NCI-H524 treated with DMSO at 0.1 percent for 48 hours (cell line): ENCODE measurements at regions not wholly inside any gene's neighbourhood (a gene's known extent, or its start where the extent isn't known, plus 50 kb on each side); places are given as distances from the start of the nearest gene placed in this dataset.
A peak's percentile ranks its signal among the peaks of the same experiment; 100 is the strongest.
"Not testable (repeated sequence)": the region's sequence is repeated elsewhere in the genome, so short reads cannot be mapped to it uniquely, and the experiment has no call there.

Experiments
- DNase-seq: peaks from one replicate; lab custom pipeline; 2025; lab: John Stamatoyannopoulos, UW

DNA sequence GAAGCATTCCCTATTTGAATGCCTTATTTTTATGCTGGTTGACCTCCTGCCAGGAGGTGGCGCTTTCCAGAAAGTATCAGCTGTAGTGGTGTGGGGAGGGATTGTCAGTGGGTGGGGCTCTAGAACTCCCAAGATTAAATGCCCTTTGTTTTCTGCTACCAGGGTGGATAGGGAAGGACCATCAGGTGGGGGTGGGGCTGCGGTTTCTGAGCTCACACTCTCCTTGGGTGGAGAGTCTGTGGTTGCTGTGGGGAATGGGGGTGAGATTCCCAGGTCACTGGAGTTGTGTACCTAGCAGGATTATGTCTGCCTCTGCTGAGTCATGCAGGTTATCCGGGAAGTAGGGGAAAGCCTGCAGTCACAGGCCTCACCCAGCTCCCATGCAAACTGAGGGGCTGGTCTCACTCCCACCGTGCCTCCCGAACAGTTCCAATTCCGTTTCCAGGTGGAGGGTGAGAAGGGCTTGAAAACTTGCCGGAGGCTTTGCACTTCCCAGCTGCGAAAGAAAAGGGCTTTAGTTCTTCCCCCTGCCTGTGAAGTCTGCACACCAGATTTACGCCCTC, 68.3 kb downstream of the ALG10B start:
- DNase-seq: no peak

DNA sequence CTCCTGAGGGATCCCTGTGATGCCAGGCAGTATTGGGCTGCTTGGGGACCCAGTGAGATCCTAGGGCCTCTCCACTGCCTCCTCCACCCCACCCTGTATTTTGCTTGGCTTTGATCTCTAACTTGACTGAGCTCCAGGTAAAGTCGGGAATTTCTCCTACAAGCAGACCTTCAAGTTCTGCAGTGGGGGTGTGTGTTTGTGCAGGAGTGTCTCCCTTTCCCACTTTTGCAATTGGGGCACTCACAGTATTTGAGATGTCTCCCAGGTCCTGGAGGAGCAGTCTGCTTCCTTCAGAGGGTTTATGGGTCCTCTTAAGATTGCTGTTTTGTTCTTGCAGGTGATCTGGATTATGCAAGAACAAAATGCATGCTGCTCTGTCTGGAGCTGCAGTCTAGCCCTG, 68.9 kb downstream of the ALG10B start:
- DNase-seq: no peak

DNA sequence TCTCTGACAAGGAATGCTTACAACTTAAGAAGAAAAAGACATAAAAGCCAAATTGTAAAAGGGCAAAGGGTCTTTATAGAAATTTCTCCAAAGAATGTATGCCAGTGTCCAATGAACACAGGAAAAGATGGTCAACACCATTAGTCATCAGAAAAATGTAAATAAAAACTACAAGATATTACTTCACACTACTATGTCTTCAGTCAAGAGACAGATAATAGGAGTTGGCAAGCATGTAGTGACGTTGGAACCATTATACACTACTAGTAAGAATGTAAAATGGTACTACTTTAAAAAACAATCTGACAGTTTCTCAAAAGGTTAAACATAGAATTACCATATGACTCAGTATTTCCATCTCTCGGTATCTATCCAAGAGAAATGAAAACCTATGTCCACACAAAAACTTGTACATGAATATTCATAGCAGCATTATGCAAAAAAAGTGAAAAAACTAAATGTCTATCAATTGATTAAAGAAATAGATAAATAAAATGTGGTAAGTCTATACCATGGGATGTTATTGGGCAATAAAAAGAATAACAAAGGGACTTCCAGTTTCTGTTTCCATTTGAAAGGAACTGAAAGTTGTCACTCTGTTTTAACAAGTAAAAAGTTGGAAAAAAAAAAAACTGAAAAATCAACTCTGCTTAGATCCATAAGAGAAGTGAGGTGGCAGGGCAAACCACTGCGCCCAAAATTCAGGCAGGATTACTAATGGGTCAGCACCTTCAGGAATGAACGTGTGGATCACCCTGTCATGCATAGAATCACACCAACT, 69.8 kb downstream of the ALG10B start:
- no peak for DNase-seq

DNA sequence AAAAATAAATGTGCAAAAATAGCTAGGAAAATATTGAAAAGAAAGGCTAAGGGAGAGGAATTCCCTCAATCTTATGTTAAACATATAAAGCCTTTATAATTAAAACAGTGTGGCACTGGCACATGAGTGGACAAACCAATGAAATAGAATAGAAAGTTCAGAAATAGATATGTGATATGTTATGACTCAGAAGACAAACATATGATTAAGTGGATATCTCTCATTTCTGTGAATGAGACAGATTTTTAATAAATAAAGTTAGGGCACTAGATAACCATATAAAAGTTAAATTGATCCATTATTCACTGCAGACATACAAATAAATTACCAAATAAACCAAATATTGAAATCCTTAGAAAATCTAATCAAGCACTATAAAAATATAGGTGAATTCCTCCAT, 73.0 kb downstream of the ALG10B start:
- DNase-seq: no peak

DNA sequence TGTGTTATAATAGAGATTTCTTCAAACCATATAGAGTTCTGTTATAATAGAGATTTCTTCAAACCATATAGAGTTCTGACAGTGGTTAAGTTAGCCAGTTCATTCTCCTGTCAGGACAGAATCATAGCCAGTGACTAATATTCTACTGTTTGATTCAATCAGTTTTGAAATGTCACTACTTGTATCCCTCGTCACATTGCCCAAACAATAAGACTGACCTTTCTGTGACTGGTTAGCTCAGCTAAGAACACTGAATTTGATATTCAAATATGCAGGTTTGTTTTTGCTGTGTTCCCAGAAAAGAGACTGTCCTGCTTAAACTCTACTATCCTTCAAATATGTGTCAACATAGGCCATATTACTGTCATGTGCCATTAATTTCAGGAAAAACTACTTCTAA, 74.4 kb downstream of the ALG10B start:
- DNase-seq: no peak

DNA sequence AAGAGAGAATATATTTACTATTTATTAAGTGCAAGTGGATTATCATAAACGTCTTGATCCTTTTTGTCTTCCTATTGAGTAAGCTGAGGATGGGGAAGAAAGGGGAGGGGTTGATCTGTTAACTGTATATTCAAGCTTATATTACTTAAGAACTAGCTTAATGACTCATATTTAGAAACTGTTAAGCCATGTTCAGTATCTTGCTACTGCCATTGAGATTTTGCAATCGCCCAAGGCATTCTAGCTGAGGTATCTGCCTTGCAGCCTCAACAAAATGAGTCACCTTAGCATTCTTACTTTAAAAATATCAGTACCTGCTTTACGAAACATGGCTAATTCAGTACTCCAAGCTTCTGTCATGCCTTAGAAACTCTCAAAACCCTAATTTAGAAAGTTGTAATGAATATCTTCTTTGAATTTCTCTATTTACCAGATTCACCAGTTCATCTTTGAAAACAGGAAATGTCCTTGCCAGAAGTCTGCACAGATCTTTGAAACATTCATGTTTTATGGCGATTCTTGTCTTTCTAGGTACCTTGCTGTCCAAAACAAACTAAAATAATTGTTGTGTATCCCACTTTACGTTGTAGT, 76.1 kb downstream of the ALG10B start:
- no peak for DNase-seq

DNA sequence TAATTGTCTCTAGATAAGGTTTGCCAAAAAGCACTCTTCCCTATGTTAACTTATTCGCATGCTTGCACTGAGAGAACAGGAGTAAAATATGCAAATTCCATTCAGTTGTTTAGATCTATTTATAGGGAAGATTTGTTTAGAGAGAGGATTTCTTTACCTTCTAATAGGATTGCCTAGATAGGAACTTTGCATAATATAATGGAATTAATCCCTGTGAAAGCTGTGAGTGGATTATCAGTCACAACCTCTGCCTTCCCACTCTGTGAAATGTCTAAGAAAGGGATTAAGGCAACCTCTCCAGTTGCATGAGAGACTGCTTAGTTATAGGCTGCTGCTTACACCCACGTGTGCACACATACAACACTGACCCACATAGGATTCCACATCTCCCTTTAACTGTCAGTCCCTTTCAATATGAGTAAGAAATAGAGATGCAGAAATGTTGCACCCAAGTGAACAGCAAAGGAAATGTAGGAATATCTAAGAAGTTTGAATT, 83.2 kb downstream of the ALG10B start:
- DNase-seq: peak; percentile 38

DNA sequence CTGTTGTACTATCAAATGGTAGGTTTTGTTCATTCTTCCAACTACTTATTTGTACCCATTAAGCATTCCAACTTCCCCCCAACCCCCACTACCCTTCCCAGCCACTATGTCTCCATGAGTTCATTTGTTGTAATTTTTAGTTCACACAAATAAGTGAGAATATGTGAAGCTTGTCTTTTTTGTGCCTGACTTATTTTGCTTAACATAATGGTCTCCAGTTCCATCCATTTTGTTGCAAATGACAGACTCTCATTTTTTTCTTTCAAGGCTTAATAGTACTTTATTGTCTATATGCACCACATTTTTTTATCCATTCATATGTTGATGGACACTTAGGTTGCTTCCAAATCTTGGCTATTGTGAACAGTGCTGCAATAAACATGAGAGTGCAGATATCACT, 86.2 kb downstream of the ALG10B start:
- DNase-seq: no peak

DNA sequence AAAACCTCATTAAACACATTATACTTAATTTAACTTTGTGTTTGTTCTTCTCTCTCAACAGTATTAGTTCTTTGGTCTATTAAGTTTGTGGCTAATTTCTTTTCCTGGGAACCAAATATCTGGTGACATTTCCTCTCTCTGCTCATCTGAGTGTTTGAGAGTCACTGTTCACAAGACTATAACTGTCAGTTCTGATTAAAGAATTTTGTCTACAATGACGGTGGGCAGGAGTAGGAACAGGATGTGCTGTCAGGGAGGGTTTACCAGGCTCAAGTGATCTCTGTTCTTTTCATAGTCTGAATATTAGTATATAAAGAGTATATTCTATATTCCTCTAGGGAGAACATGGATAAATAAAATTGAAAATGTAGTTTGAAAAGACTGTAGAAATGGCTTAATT, 92.9 kb downstream of the ALG10B start:
- DNase-seq: no peak

DNA sequence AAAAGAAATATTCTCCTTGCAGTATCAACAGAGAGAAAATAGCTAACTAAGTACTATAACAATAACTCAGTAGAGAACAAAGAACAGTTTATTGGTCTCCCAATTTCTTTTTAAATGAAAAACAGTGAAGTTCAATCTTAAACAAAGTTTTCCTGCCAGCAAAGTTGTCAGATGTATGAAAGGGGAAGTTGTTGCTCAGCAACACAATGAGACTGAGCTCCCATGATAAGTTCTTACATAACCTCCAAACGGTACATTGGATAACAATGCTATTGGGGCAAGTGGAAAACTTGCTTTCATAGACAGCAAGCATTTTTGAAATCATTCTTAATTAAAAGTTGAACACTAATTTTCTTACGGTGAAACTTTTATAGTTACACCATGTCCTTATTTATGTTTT, 94.9 kb downstream of the ALG10B start:
- no peak for DNase-seq

DNA sequence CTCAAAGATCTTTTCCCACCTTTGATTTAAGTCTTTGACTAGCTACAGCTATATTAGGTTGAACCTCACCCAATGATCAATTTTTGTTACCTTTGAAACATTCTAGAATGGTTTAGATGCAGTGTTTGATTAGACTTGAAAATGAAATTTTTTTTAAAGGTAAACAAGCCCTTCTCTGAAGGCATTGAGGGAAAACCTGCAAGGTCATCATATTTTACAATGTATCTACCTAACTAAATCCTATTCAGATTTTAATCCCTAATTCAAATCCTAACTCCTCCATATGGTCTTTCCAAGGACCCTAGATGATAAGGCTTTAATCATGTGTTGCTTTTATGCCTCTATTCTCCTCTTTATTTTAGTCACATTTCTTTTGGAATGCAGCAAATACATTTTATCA, 95.4 kb downstream of the ALG10B start:
- peak; percentile 1 for DNase-seq

DNA sequence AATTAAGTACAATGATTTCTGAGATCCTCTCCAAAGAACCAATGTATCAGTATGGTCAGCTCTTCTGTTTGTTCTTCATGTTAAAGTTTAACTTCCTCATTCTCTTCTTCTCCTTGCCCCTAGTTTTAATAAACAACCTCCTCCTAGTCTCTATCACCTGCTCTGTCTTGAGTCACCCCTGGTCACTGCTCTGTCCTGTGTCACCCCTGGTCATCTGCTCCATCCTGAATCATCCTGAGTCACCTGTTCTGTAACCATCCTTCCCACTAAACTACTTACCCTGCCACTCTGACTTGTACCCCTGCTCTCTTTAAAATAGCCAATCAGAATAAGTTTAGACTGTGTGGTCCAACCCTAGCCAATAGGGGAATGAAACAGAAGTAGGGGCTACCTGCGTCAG, 100.5 kb downstream of the ALG10B start:
- no peak for DNase-seq

DNA sequence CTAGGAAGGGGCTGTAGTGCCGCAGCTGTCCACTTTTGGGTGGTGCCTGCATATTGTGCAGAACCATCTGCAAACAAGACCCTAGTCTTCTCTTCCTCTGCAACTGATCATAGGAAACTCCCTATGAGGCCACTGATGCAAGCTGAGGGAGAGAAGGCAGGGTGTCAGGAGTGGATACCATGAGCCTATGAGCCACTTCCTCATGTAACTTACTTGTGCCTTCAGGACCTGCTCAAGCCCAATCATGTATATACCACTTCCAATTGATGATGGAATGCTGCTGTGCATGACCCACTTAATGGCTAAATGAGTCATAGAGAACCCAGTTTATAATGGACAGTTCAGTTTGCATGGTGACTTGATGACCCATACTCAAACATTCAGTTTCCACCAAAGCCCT, 107.9 kb downstream of the ALG10B start:
- no peak for DNase-seq

DNA sequence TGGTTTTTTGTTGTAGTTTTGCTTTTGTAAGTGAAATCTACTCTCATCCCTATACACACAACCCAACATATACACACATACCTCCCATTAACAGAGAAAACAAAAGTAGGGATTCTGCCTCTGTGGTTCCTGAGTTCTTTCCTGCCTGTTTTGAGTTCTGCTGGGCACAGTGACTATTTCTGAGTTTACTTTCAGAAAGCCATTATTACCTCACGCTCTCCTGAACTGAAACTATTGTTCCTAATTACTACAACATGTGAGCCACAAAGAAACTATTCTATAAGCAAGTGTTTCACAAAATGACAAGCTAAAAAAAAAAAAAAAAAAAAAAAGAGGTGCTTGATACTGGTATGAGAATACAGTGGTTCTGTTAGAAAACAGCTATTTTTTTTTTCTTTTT, 110.9 kb downstream of the ALG10B start:
- no peak for DNase-seq

DNA sequence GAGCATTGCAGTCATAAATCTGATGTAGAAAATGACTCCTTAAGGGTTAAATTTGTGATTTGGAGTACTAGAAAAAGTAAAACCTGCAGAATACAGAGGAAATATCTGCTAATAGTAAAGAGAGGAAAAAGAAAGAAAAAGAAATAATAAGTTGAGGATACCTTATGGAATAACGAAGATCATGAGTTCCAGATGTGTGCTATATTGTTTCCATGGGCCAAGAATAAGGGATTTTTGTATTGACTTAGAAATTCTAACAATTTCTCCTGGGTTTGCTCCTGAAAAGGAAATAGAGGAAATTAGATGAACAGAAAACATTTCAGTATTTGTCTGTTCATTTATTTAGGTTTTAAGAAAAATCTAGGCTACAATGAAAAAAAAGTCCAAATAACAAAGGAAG, 115.3 kb downstream of the ALG10B start:
- no peak for DNase-seq

DNA sequence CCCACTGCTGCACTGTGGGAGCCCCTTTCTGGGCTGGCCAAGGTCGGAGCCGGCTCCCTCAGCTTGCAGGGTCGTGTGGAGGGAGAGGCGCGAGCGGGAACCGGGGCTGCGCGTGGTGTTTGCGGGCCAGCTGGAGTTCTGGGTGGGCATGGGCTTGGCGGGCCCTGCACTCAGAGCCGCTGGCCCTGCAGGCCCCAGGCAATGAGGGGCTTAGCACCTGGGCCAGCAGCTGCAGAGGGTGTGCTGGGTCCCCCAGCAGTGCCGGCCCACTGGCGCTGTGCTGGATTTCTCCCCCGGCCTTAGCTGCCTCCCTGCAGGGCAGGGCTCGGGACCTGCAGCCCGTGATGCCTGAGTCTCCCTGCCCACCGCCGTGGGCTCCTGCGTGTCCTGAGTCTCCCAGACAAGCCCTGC, 125.3 kb downstream of the ALG10B start:
- not testable (repeated sequence) for DNase-seq

DNA sequence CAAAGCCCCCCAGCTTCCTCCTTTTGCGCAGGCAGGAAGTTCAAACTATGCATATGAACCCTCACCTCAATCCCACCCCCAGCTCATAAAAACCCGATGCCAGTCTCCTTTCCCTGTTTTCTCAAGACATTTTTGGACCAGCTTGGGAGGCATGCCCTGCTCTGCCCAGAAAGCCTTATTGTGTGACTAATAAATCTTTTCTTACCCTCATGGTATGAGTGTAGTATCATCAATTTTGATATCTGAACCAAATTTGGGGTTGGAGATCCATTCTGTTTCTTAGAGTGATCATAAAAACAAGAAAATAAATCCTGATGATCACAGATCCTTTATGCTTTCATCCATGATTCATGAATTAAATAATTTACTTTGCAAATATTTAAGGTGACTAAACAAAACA, 128.5 kb downstream of the ALG10B start:
- no peak for DNase-seq

DNA sequence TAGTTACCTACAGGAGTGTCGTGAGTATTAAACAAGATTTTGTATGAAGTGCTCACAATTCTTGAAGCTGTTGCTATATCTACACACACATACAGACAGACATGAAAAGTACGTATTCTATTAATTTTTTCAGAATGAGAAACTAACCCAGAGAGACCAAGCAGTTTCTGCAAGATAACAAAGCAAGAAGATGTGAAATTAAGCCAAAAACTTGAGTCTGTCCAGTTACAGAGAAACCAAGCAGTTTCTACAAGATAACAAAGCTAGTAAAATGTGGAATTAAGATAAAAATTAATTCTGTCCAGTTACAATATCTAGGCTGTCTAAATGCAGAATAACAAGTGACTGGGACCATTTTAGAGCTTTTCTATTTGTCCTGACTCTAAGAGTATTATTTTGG, 132.4 kb downstream of the ALG10B start:
- no peak for DNase-seq

DNA sequence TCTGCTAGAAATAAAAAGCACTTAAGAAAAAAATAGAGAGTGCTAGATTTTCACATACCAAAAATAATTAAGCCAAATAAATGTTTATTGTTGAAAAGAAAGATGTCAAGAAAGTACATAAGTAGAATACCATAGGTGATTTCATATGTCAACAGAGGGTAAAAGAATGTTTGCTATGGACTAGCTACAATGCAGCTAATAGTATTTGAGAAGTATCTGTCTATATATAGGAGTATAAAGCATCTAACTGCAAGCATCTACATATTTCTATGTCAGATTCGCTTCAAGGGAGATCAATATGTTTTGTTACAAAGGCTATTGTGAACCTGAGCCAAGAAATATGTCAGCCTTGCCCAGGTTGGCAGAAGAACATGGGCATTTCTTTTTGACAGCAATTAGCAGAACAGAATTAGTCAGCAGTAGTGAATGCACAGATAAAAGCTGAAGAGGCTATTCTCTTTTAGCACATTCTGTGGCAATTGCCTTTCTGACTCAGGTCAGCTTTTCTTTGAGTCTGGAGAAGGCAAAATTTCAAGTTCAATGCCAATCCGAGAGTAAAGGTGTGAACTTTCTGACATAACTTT, 140.1 kb downstream of the ALG10B start:
- DNase-seq: no peak

DNA sequence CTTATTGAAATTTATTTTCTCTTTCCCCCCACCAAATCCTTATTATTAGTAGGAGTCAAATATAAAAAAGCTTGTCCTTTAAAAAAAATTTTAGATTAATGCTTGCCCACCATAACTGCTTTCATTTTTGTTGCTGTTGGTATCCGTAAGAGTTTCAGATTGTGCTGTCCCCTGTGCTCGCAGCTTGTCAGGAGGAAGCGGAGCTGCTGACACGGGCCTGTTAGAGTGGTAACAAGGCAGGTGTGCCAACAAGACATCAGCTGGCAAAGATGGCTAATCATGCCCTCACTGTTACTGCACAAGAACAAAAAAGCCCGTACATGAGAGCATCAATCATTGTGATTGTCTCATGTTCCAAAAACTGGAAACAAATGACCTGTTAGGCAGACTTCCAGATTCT, 148.4 kb downstream of the ALG10B start:
- no peak for DNase-seq

DNA sequence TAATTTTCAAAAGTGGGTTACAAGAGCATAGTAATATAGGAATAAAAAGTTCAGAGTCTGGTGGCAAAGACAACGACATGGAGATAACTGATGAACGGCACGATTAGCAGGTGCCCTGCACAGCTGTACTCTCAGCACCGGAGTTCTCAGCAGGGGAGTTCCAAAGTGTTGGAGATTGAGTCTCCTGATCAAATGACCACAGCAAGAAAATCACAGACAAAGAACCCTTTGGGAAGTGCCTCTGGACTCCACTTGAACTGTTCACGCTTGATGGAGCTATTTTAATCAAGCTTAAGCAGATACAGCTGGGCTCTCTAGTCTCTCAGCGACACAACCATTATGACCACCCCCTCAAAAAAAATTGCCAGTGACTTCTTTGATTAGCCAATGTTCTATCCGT, 153.1 kb downstream of the ALG10B start:
- no peak for DNase-seq

DNA sequence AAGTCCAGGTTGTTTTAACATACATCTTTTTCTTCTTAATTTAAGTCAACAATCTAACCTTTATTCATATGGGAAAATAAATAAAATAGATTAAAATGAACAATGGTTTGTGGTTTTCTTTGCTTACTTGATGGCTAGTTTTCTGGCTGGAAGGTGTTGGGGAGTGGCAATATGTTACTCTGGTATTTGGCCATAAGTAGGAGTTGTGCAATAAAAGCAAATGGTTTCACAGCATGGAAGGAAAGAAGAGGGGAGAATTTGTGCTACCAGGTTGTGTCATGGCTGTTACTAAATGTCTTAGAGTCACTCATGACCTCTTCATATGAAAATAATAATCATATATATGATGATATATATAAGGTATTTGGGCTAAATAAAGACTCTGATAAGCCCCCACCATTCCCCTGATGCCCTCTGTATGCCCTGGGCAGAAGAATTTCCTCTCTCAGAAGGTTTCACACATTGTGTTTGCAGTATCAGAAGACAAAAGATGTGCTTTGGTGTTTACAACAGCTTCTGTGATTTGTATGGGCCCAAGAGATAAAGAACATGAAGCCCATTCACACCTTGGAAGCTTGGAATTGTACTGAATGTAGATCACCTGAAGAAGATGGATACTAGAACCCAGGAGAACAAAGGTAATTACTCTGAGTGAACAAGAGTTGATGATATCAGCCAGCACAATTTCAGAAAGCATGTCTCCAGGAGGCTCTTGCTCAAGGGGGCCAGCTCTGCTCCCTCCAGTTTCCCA, 160.9 kb downstream of the ALG10B start:
- no peak for DNase-seq
